ENCODE measurements at regions not wholly inside any gene's neighbourhood (a gene's known extent, or its start where the extent isn't known, plus 50 kb on each side); places are given as distances from the start of the nearest gene placed in this dataset.

GRCh38 chr12:23217158-23217557 lies 592.2 kb downstream of the ETNK1 start:
- TF ChIP-seq, protein P1, sequence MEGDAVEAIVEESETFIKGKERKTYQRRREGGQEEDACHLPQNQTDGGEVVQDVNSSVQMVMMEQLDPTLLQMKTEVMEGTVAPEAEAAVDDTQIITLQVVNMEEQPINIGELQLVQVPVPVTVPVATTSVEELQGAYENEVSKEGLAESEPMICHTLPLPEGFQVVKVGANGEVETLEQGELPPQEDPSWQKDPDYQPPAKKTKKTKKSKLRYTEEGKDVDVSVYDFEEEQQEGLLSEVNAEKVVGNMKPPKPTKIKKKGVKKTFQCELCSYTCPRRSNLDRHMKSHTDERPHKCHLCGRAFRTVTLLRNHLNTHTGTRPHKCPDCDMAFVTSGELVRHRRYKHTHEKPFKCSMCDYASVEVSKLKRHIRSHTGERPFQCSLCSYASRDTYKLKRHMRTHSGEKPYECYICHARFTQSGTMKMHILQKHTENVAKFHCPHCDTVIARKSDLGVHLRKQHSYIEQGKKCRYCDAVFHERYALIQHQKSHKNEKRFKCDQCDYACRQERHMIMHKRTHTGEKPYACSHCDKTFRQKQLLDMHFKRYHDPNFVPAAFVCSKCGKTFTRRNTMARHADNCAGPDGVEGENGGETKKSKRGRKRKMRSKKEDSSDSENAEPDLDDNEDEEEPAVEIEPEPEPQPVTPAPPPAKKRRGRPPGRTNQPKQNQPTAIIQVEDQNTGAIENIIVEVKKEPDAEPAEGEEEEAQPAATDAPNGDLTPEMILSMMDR (IDR thresholded peaks at IDR 0.05; ENCODE audit: insufficient read depth, low read length, poor library complexity, severe bottlenecking): no peak
- TF ChIP-seq EZH2phosphoT487 (conservative IDR thresholded peaks at IDR 0.05; ENCODE audit: low read length): no peak
